ENCODE measurements at regions not wholly inside any gene's neighbourhood (a gene's known extent, or its start where the extent isn't known, plus 50 kb on each side); places are given as distances from the start of the nearest gene placed in this dataset.

DNA sequence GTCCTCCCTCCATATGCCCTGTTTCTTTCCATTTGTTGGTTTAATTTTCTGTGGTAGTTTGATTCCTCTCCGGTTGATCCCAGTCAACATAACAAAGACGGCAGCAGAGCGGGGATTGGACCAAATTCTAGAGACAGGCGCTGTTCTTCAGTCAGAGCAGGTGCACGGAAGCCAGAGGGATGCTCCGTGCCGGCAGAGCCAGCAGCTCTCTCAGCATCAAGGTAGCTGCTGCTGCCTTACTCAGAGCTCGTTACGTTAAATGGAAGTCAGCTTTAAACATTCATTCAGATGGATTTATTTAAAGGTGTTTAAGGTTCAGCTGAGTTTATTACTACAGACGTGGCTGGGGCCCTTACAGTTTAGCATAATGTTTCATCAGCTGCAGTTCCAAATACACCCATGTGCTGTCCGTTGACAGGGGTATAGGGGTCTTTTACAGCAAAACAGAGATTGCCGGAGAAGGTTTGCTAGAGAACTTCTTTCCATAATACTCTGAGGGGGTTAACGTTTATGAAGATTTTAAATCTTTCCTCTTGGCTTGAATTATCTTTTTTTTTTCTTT lies 497.2 kb upstream of the PIK3C3 start:
- Histone ChIP-seq H3K27ac (ENCODE audit: low read depth, low read length) (no peak overlapping the region), H3K23me2 (ENCODE audit: low read depth, low read length) (no peaks in the 10 kb centered on the region), H3K9me3 (ENCODE audit: insufficient read depth in 2 of 2, low read depth in 1 of 2, low read length in 1 of 2) (no peaks in the 10 kb centered on the region), H3K23ac (ENCODE audit: insufficient read length) (no peak overlapping the region), H3K27me3 (replicated peaks in 1 of 4; ENCODE audit: control insufficient read depth in 3 of 4, extremely low read depth in 1 of 4, insufficient read depth in 3 of 4, low read length in 3 of 4) (no peaks in the 10 kb centered on the region), H3K9ac (replicated peaks in 1 of 4; ENCODE audit: extremely low read depth in 1 of 4, low read depth in 3 of 4, low read length in 3 of 4) (no peak overlapping the region), H2BK15ac (ENCODE audit: low read length) (no peak overlapping the region), H2BK12ac (ENCODE audit: low read depth, low read length) (no peak overlapping the region), H3K18ac (ENCODE audit: extremely low read depth, low read length) (no peak overlapping the region), H2BK5ac (ENCODE audit: low read depth, low read length) (no peak overlapping the region), H2AFZ (ENCODE audit: low read length) (no peak overlapping the region), H3K4me2 (ENCODE audit: insufficient read depth in 1 of 2, low read depth in 2 of 2, low read length in 2 of 2) (no peak overlapping the region), H3K4ac (replicated peaks; ENCODE audit: insufficient read length, low read depth, low read length) (no peak overlapping the region), H2BK120ac (replicated peaks; ENCODE audit: low read depth, low read length) (no peak overlapping the region), H4K8ac (ENCODE audit: extremely low read depth, insufficient read depth, low read length) (no peak overlapping the region), H4K91ac (replicated peaks; ENCODE audit: insufficient read length, low read length) (no peak overlapping the region), H3K79me2 (ENCODE audit: control insufficient read depth in 1 of 2, insufficient read depth in 2 of 2, low read length in 2 of 2) (no peaks in the 10 kb centered on the region), H3K14ac (ENCODE audit: insufficient read length) (no peak overlapping the region), H3K36me3 (ENCODE audit: control insufficient read depth in 2 of 4, insufficient read depth in 4 of 4, low read length in 3 of 4) (no peaks in the 10 kb centered on the region), H2AK5ac (ENCODE audit: low read depth, low read length) (no peak overlapping the region), H2BK20ac (ENCODE audit: low read length) (no peak overlapping the region), H3K56ac (replicated peaks; ENCODE audit: insufficient read length, low read depth, low read length) (no peak overlapping the region), H3K4me1 (replicated peaks in 1 of 4; ENCODE audit: control insufficient read depth in 3 of 4, insufficient read depth in 4 of 4, low read length in 3 of 4) (no peaks in the 10 kb centered on the region), H4K5ac (ENCODE audit: insufficient read length, low read depth, low read length) (no peak overlapping the region), H4K20me1 (replicated peaks in 1 of 2; ENCODE audit: control insufficient read depth in 1 of 2, insufficient read depth in 2 of 2, low read length in 2 of 2) (no peaks in the 10 kb centered on the region), H3K4me3 (ENCODE audit: extremely low read depth in 1 of 4, insufficient read depth in 2 of 4, low read depth in 3 of 4, low read length in 4 of 4) (no peak overlapping the region), H3K79me1 (ENCODE audit: low read depth, low read length) (no peaks in the 10 kb centered on the region)
- ChIA-PET CTCF (ENCODE audit: partially characterized antibody) (interaction anchor here (0.7 kb wide), 1 partner anchor 544 kb away, joined by 3 read pairs; no protein-coding TSS in a partner anchor), POLR2A (ENCODE audit: partially characterized antibody) (no interaction called here)
- DNase-seq (ENCODE audit: low read depth in 1 of 2, low spot score in 2 of 2) = no peak
- TF ChIP-seq FOSL1 (IDR thresholded peaks at IDR 0.05; ENCODE audit: insufficient read depth, low read depth, low read length) (no peak), TEAD4 (IDR thresholded peaks at IDR 0.05; ENCODE audit: low read depth, low read length) (no peak), ZNF274 (IDR thresholded peaks at IDR 0.05; ENCODE audit: borderline replicate concordance, extremely low read depth, low read length) (no peak), POU5F1 (IDR thresholded peaks at IDR 0.05; ENCODE audit: low read depth, low read length) (no peak), JUND (IDR thresholded peaks at IDR 0.05; ENCODE audit: low read length) (no peak), TCF12 (IDR thresholded peaks at IDR 0.05; ENCODE audit: low read depth, low read length) (no peak), KDM4A (IDR thresholded peaks at IDR 0.05; ENCODE audit: low read depth, low read length, severe bottlenecking) (no peak)
- TF ChIP-seq, protein P1, sequence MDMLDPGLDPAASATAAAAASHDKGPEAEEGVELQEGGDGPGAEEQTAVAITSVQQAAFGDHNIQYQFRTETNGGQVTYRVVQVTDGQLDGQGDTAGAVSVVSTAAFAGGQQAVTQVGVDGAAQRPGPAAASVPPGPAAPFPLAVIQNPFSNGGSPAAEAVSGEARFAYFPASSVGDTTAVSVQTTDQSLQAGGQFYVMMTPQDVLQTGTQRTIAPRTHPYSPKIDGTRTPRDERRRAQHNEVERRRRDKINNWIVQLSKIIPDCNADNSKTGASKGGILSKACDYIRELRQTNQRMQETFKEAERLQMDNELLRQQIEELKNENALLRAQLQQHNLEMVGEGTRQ (IDR thresholded peaks at IDR 0.05; ENCODE audit: low read length) = no peak
- FAIRE-seq = no peak
- 81% methylated on average over 13 of the region's 13 CpGs; no CpG with 5 or more reads in 1 of the 2 experiments for WGBS, 2 experiments (ENCODE audit: extremely low coverage in 1 of 2, insufficient coverage in 1 of 2, insufficient read length in 1 of 2, insufficient replicate concordance in 2 of 2, low coverage in 1 of 2, low lambda C conversion rate in 2 of 2, missing lambda C conversion rate in 1 of 2)

All from H1 (cell line).